AG04450 (cell line): ENCODE measurements at regions not wholly inside any gene's neighbourhood (a gene's known extent, or its start where the extent isn't known, plus 50 kb on each side); places are given as distances from the start of the nearest gene placed in this dataset.

Experiments used
- CTCF ChIA-PET: fragments of 300-600, 350-600 bp; formaldehyde crosslinking; extraction: SDS; loops from one replicate; lab custom pipeline; 2022; ENCODE audit warnings: antibody characterized with exemption, inconsistent platforms; lab: Charles Lee
- POLR2A ChIA-PET: fragments of 350-600 bp; formaldehyde crosslinking; extraction: SDS; loops from one replicate; lab custom pipeline; 2021; ENCODE audit warnings: antibody characterized with exemption, inconsistent platforms; lab: Yijun Ruan, JAX
- DNase-seq: peaks from one replicate; pipeline ENCODE4 v3.0.0-alpha.2; 2011; ENCODE audit warnings: low read depth, low spot score
- H3K27ac ChIP-seq: one replicate; pipeline ENCODE4 v1.5.1; 2012; ENCODE audit warnings: low read depth, low read length, control low read depth
- H3K27me3 ChIP-seq: one replicate; pipeline ENCODE4 v1.6.0; 2012; ENCODE audit warnings: low read length; ENCODE audit not compliant: control insufficient read depth, insufficient read depth
- H3K4me3 ChIP-seq: 2 replicates; pipeline ENCODE4 v1.5.1; 2011; ENCODE audit warnings: mild to moderate bottlenecking, low read depth, low read length, control low read depth
- H3K9me3 ChIP-seq: 2 replicates; pipeline ENCODE4 v1.5.1; 2012; ENCODE audit warnings: low read length; ENCODE audit not compliant: control insufficient read depth, insufficient read depth
- CTCF ChIP-seq: IDR thresholded peaks from 2 replicates; pipeline ENCODE4 v1.5.1; 2011; ENCODE audit warnings: low read depth, low read length, control low read depth, inconsistent platforms

DNA sequence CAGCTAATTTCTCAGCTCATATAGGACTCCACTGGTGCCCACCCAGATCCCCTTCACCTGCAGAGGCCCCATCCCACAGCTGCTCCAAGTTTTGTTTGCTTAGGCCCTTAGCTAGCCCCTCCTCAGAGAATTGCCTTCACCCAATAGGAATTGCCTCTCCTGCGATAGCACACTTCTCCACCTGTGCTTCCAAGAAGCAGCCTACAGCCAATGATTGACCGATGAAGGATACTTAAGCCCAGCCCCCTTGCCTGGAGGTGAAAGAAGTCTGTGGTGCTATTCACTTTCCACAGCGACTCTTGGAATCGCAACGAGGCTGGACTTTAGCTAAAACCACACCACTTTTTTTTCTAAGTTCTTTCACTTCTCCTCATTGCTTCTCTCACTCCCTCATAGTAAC lies 353.2 kb upstream of the BTBD3 start:
- H3K27me3 ChIP-seq = no peaks in the 10 kb centered on the region
- no peak for DNase-seq
- ChIA-PET POLR2A (no interaction called here), CTCF (no interaction called here)
- H3K27ac ChIP-seq = no peak overlapping the region
- H3K9me3 ChIP-seq = no peaks in the 10 kb centered on the region
- no peak overlapping the region for H3K4me3 ChIP-seq
- TF ChIP-seq CTCF = no peak

DNA sequence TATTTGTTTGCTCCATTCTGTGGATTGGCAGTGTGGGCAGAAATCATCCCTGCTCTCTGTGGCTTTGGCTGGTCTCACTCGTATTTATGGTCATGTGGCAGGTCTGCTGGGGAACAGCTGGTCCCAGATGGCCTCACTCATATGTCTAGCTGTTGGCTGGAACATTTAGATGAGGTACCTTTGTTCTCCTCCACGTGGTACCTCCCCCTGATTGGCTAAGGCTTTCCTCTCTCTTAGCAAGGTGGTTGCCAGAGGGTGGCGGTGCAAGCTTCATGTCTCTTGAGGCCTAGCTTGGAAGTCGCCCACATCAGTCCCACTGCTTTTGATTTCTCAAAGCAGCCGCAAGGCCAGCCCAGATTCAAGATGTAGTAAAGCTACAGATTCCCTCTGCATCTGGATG lies 348.5 kb upstream of the BTBD3 start:
- CTCF ChIA-PET = no interaction called here
- DNase-seq = no peak

GRCh38 chr20:11573507-11573906 lies 344.2 kb upstream of the BTBD3 start:
- no peaks in the 10 kb centered on the region for H3K9me3 ChIP-seq
- no peaks in the 10 kb centered on the region for H3K27me3 ChIP-seq
- no peak for TF ChIP-seq CTCF
- no peak for DNase-seq
- ChIA-PET CTCF (no interaction called here), POLR2A (no interaction called here)
- no peak overlapping the region for H3K27ac ChIP-seq
- no peak overlapping the region for H3K4me3 ChIP-seq

More for the DNA sequence above, 348.5 kb upstream of the BTBD3 start:
- Histone ChIP-seq H3K27me3 (no peaks in the 10 kb centered on the region), H3K4me3 (no peak overlapping the region), H3K27ac (no peak overlapping the region), H3K9me3 (no peaks in the 10 kb centered on the region)
- no peak for TF ChIP-seq CTCF
- POLR2A ChIA-PET = no interaction called here

- Histone ChIP-seq H3K27me3 (no peaks in the 10 kb centered on the region), H3K4me3 (no peak overlapping the region), H3K27ac (no peak overlapping the region), H3K9me3 (no peaks in the 10 kb centered on the region)
- TF ChIP-seq CTCF = no peak
- no peak for DNase-seq
- ChIA-PET POLR2A (no interaction called here), CTCF (no interaction called here)
Observed at GRCh38 chr20:11581271-11581670, 336.4 kb upstream of the BTBD3 start.

DNA sequence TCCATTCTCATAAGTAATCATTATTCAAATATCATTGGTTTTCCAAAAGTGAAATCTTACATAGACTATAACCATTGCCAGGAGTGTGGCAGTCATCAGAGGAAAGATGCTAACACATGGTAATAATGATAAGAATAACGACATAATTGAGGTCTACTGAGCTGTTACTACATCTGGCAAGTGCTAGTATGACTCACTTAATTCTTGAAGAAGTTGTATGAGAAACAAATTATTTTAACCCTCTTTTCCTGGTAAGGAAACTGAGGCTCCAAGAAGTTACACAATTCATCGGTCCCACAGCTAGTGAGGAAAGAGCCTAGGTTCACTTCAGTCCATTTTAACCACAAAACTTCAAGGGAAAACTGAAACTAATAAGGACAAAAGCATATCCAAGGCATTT lies 335.6 kb upstream of the BTBD3 start:
- Histone ChIP-seq H3K4me3 (no peak overlapping the region), H3K27ac (no peak overlapping the region), H3K27me3 (no peaks in the 10 kb centered on the region), H3K9me3 (no peaks in the 10 kb centered on the region)
- TF ChIP-seq CTCF = no peak
- POLR2A ChIA-PET = no interaction called here
- no peak for DNase-seq
- CTCF ChIA-PET = no interaction called here
